A673 (cell line): ENCODE measurements at regions not wholly inside any gene's neighbourhood (a gene's known extent, or its start where the extent isn't known, plus 50 kb on each side); places are given as distances from the start of the nearest gene placed in this dataset.

ENCODE experiments used
- CTCF ChIP-seq: fragments of 300-800, 200-600 bp; sonication (generic); conservative IDR thresholded peaks from 2 replicates; pipeline ENCODE4 v1.5.1; 2017; ENCODE audit warnings: low read depth, mild to moderate bottlenecking, antibody characterized with exemption, low read length, moderate library complexity, mixed read lengths
- EZH2 ChIP-seq: fragments of 200-600 bp; sonication (generic); IDR thresholded peaks from 2 replicates; pipeline ENCODE4 v1.6.1; 2017; ENCODE audit warnings: borderline replicate concordance, low read depth, mild to moderate bottlenecking, mixed read lengths, antibody characterized with exemption, low read length; ENCODE audit not compliant: poor library complexity, severe bottlenecking

- TF ChIP-seq EZH2 = no peak
- no peak for TF ChIP-seq CTCF
Measured at GRCh38 chr5:125275725-125276090, 529.3 kb upstream of the ZNF608 start.
